ENCODE measurements at regions not wholly inside any gene's neighbourhood (a gene's known extent, or its start where the extent isn't known, plus 50 kb on each side); places are given as distances from the start of the nearest gene placed in this dataset.

- Mint-ChIP-seq H3K36me3 (ENCODE audit: low read depth, unreplicated experiment) (no peaks in the 10 kb centered on the region), H3K4me3 (ENCODE audit: unreplicated experiment) (no peak overlapping the region), H3K9me3 (ENCODE audit: unreplicated experiment) (no peaks in the 10 kb centered on the region), H3K27ac (ENCODE audit: unreplicated experiment) (no peak overlapping the region), H3K4me1 (ENCODE audit: unreplicated experiment) (no peaks in the 10 kb centered on the region), H3K27me3 (ENCODE audit: unreplicated experiment) (peaks cover 5% of the 10 kb centered on the region)
- DNase-seq (ENCODE audit: low spot score): no peak
- TF ChIP-seq CTCF (IDR thresholded peaks at IDR 0.05; ENCODE audit: unreplicated experiment): no peak
Observed at GRCh38 chr2:19684516-19684915, 217.3 kb downstream of the TTC32 start.

GRCh38 chr2:19683556-19683955 is 218.2 kb downstream of the TTC32 start:
- H3K4me1 Mint-ChIP-seq (ENCODE audit: unreplicated experiment): no peaks in the 10 kb centered on the region

GRCh38 chr2:19682493-19682892 is 219.3 kb downstream of the TTC32 start:
- no peak overlapping the region for H3K4me3 Mint-ChIP-seq (ENCODE audit: unreplicated experiment)
- H3K4me1 Mint-ChIP-seq (ENCODE audit: unreplicated experiment): no peaks in the 10 kb centered on the region
- H3K27me3 Mint-ChIP-seq (ENCODE audit: unreplicated experiment): peaks cover 7% of the 10 kb centered on the region
- H3K9me3 Mint-ChIP-seq (ENCODE audit: unreplicated experiment): no peaks in the 10 kb centered on the region
- no peaks in the 10 kb centered on the region for H3K36me3 Mint-ChIP-seq (ENCODE audit: low read depth, unreplicated experiment)
- TF ChIP-seq CTCF (IDR thresholded peaks at IDR 0.05; ENCODE audit: unreplicated experiment): no peak
- DNase-seq (ENCODE audit: low spot score): no peak
- no peak overlapping the region for H3K27ac Mint-ChIP-seq (ENCODE audit: unreplicated experiment)

More at GRCh38 chr2:19683556-19683955, 218.2 kb downstream of the TTC32 start:
- H3K27ac Mint-ChIP-seq (ENCODE audit: unreplicated experiment): no peak overlapping the region
- H3K36me3 Mint-ChIP-seq (ENCODE audit: low read depth, unreplicated experiment): no peaks in the 10 kb centered on the region
- no peak for DNase-seq (ENCODE audit: low spot score)
- H3K27me3 Mint-ChIP-seq (ENCODE audit: unreplicated experiment): peaks cover 5% of the 10 kb centered on the region
- TF ChIP-seq CTCF (IDR thresholded peaks at IDR 0.05; ENCODE audit: unreplicated experiment): no peak
- H3K9me3 Mint-ChIP-seq (ENCODE audit: unreplicated experiment): no peaks in the 10 kb centered on the region
- no peak overlapping the region for H3K4me3 Mint-ChIP-seq (ENCODE audit: unreplicated experiment)

GRCh38 chr2:19677825-19678518 is 223.8 kb downstream of the TTC32 start:
- Mint-ChIP-seq H3K27me3 (ENCODE audit: unreplicated experiment) (peaks cover 2% of the 10 kb centered on the region), H3K4me1 (ENCODE audit: unreplicated experiment) (no peaks in the 10 kb centered on the region), H3K27ac (ENCODE audit: unreplicated experiment) (no peak overlapping the region), H3K9me3 (ENCODE audit: unreplicated experiment) (no peaks in the 10 kb centered on the region), H3K4me3 (ENCODE audit: unreplicated experiment) (no peak overlapping the region), H3K36me3 (ENCODE audit: low read depth, unreplicated experiment) (no peaks in the 10 kb centered on the region)
- TF ChIP-seq CTCF (IDR thresholded peaks at IDR 0.05; ENCODE audit: unreplicated experiment): no peak
- no peak for DNase-seq (ENCODE audit: low spot score)

GRCh38 chr2:19677215-19677777 is 224.5 kb downstream of the TTC32 start:
- Mint-ChIP-seq H3K27me3 (ENCODE audit: unreplicated experiment) (peaks cover 2% of the 10 kb centered on the region), H3K36me3 (ENCODE audit: low read depth, unreplicated experiment) (no peaks in the 10 kb centered on the region), H3K4me1 (ENCODE audit: unreplicated experiment) (no peaks in the 10 kb centered on the region), H3K27ac (ENCODE audit: unreplicated experiment) (no peak overlapping the region), H3K4me3 (ENCODE audit: unreplicated experiment) (no peak overlapping the region), H3K9me3 (ENCODE audit: unreplicated experiment) (no peaks in the 10 kb centered on the region)
- no peak for TF ChIP-seq CTCF (IDR thresholded peaks at IDR 0.05; ENCODE audit: unreplicated experiment)
- DNase-seq (ENCODE audit: low spot score): no peak
